Activated naive CD4-positive, alpha-beta T cell treated with anti-CD3 and anti-CD28 coated beads for 36 hours (primary cell): ENCODE measurements at regions not wholly inside any gene's neighbourhood (a gene's known extent, or its start where the extent isn't known, plus 50 kb on each side); places are given as distances from the start of the nearest gene placed in this dataset.

Source experiments
- CTCF ChIA-PET: fragments of 350-600 bp; sonication (Branson Sonifier 250); formaldehyde crosslinking; loops from one replicate; lab custom pipeline; 2021; ENCODE audit warnings: antibody characterized with exemption; lab: Charles Lee
- DNase-seq: peaks from one replicate; pipeline ENCODE4 v3.0.0-alpha.2; 2020
- H3K27ac Mint-ChIP-seq: one replicate; pipeline ENCODE4 v1.8.0; 2021; ENCODE audit warnings: mild to moderate bottlenecking, mixed read lengths
- H3K27me3 Mint-ChIP-seq: one replicate; pipeline ENCODE4 v1.8.0; 2021; ENCODE audit warnings: low read depth, mixed read lengths
- H3K36me3 Mint-ChIP-seq: one replicate; pipeline ENCODE4 v1.8.0; 2021; ENCODE audit warnings: low read depth, mixed read lengths
- H3K4me1 Mint-ChIP-seq: one replicate; pipeline ENCODE4 v1.8.0; 2021; ENCODE audit warnings: low read depth, mixed read lengths
- H3K4me3 Mint-ChIP-seq: one replicate; pipeline ENCODE4 v1.8.0; 2021; ENCODE audit warnings: mild to moderate bottlenecking, moderate library complexity, mixed read lengths
- H3K9me3 Mint-ChIP-seq: one replicate; pipeline ENCODE4 v1.8.0; 2021; ENCODE audit warnings: mixed read lengths
- intact Hi-C: fragments of 100-400 bp; cut with micrococcal nuclease; formaldehyde crosslinking; loops from one replicate; pipeline ENCODE4 v1.15.1; 2023

DNA sequence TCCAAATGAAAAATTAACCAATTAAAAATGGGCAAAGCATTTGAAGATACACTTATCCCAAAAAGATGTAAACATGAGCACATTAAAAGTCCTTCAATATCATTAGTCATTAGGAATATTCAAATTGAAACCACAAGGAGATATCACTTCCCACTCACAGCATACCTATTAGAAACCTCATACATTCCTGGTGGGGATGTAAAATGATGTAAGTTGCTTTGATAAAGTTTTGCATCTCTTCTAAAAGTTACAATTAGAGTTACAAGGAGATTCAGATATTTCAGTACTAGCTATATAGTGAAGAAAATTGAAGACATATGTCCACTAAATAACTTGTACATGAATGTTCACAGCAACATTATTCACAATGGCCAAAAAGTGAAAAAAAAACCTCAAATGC, 1109.3 kb upstream of the LCORL start:
- CTCF ChIA-PET = no interaction called here
- H3K27ac Mint-ChIP-seq = no peak overlapping the region
- no peaks in the 10 kb centered on the region for H3K27me3 Mint-ChIP-seq
- no peaks in the 10 kb centered on the region for H3K36me3 Mint-ChIP-seq
- no peaks in the 10 kb centered on the region for H3K4me1 Mint-ChIP-seq
- DNase-seq = no peak
- H3K9me3 Mint-ChIP-seq = peaks cover 2% of the 10 kb centered on the region
- intact Hi-C loops = no loop called here
- no peak overlapping the region for H3K4me3 Mint-ChIP-seq

DNA sequence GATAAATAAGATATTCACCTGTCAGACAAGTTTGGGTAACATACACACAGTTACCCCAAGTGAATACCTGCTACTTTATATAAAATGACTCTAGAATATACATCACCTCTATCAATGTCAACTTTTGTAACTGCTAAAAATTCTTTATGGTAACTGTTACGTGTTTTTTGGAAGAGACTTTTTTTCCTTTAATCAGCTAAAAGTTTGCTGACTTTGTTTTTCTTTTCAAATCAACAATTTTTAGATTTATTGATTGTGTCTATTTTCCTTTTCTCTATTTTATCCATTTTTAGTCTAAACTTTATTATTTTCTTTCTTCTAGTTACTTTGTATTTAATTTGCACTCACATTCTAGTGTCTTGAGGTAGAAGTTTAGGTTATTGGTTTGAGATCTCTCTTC, 1106.6 kb upstream of the LCORL start:
- Mint-ChIP-seq H3K36me3 (no peaks in the 10 kb centered on the region), H3K27me3 (no peaks in the 10 kb centered on the region), H3K9me3 (peaks cover 4% of the 10 kb centered on the region), H3K27ac (no peak overlapping the region), H3K4me1 (no peaks in the 10 kb centered on the region), H3K4me3 (no peak overlapping the region)
- no peak for DNase-seq
- intact Hi-C loops = no loop called here
- CTCF ChIA-PET = no interaction called here

DNA sequence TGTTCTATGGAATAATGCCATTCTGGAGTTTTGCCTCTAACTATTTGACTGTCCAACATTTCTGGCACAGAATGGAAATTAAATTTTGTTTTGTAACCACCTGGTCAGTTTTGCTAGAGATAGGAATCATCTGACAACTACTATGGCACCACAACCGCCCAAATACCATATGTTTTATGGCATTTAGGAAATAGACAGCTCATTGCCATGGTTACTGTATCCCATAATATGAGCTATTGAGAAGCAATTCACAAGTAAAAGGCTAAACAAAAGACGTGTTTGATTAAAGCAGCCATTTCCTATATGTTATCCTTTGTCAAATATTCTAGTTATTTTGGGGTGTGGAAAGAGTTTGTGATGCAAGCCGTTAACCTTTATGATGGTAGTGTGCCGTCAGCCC, 1105.3 kb upstream of the LCORL start:
- H3K27ac Mint-ChIP-seq = no peak overlapping the region
- no peaks in the 10 kb centered on the region for H3K27me3 Mint-ChIP-seq
- H3K9me3 Mint-ChIP-seq = peaks cover 2% of the 10 kb centered on the region
- H3K4me3 Mint-ChIP-seq = no peak overlapping the region
- CTCF ChIA-PET = no interaction called here
- no peak for DNase-seq
- no peaks in the 10 kb centered on the region for H3K36me3 Mint-ChIP-seq
- intact Hi-C loops = no loop called here
- H3K4me1 Mint-ChIP-seq = no peaks in the 10 kb centered on the region

DNA sequence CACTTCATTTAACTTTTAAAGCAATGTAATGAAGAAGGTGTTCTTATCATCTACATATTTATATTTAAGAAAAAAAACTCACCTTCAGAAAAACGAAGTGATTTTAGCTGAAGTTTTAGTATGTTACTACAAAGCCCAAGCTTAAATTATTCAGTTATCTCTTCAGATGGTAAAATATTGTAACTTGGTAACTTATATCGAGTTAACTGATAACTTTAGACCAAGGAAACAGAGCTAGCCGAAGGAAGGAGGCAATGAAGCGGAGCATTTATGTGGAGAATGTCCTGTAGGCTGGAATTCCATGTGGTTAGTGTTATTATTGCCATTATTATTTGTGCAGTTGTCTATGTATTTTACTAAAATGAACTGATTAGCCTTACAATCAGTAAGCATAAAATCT, 1102.1 kb upstream of the LCORL start:
- intact Hi-C loops = no loop called here

DNA sequence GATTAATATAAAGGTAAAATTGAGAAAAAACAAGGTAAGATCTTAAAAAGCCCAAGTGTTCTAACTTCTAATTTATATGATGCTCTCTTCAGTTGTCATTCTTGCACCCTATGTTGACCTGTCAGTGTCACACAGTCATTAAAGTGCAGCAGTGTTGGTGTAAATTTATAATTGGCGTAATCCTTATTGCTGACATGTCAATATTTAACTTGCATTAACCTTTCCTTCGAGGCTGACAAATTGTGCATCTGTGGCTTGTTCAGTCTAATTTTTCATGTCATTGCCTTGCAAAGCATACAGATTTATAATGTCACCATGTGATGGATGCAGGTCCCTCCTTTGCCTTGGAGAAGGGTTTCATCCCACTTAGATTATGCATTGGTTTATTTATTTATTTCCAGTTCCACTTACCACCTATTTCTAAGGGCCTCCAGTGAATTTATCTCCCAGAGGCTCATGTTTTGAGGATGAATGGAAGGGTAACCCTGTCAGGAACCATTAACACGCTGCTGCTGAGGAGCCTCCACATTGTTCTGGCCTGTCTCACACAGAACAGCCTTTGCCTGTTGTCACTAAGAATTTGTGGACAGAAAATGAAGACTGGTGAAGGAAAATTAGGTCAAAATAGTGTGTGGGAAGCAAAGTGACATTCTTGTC, 1098.5 kb upstream of the LCORL start:
- CTCF ChIA-PET = no interaction called here
- H3K4me1 Mint-ChIP-seq = no peaks in the 10 kb centered on the region
- H3K9me3 Mint-ChIP-seq = peaks cover 5% of the 10 kb centered on the region
- intact Hi-C loops = no loop called here
- DNase-seq = no peak
- no peak overlapping the region for H3K27ac Mint-ChIP-seq
- H3K27me3 Mint-ChIP-seq = no peaks in the 10 kb centered on the region
- H3K36me3 Mint-ChIP-seq = no peaks in the 10 kb centered on the region
- H3K4me3 Mint-ChIP-seq = no peak overlapping the region

More for the DNA sequence above, 1102.1 kb upstream of the LCORL start:
- CTCF ChIA-PET = no interaction called here
- Mint-ChIP-seq H3K9me3 (peaks cover 2% of the 10 kb centered on the region), H3K27ac (no peak overlapping the region), H3K4me1 (no peaks in the 10 kb centered on the region), H3K4me3 (no peak overlapping the region), H3K36me3 (no peaks in the 10 kb centered on the region), H3K27me3 (no peaks in the 10 kb centered on the region)
- DNase-seq = no peak

DNA sequence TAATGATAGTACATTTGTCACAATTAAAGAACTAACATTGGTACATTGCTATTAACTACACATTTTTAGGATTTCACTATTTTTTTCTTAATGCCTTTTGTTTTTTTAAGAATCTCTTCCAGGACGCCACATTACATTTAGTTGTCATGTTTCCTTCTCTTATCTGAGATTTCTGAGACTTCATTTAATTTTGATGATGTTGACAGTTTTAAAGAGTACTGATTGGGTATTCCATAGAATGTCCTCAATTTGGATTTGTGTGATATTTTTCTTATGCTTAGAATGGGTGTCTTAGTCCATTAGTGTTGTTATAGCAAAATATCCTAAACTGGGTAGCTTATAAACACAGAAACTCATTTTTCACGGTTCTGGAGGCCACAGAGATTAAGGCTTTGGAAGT, 1095.5 kb upstream of the LCORL start:
- Mint-ChIP-seq H3K4me3 (no peak overlapping the region), H3K27me3 (no peaks in the 10 kb centered on the region), H3K27ac (no peak overlapping the region), H3K36me3 (no peaks in the 10 kb centered on the region), H3K9me3 (peaks cover 6% of the 10 kb centered on the region), H3K4me1 (no peaks in the 10 kb centered on the region)
- intact Hi-C loops = no loop called here
- CTCF ChIA-PET = no interaction called here
- DNase-seq = no peak

DNA sequence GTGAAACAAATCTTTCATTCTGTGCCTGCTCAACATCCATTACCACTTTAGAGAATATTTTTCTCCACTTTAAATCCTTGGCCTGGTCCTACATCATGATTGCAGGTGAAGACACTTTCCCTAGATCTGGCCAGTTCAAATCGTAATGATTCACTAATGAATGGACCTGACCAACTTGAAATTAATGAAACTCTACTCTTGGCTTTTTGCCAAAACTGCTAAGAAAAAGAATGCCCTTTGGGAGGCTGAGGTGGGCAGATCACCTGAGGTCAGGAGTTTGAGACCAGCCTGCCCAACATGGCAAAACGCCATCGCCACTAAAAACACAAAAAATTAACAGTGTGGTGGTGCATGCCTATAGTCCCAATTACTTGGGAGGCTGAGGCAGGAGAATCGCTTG, 1082.6 kb upstream of the LCORL start:
- intact Hi-C loops = no loop called here
- DNase-seq = no peak

DNA sequence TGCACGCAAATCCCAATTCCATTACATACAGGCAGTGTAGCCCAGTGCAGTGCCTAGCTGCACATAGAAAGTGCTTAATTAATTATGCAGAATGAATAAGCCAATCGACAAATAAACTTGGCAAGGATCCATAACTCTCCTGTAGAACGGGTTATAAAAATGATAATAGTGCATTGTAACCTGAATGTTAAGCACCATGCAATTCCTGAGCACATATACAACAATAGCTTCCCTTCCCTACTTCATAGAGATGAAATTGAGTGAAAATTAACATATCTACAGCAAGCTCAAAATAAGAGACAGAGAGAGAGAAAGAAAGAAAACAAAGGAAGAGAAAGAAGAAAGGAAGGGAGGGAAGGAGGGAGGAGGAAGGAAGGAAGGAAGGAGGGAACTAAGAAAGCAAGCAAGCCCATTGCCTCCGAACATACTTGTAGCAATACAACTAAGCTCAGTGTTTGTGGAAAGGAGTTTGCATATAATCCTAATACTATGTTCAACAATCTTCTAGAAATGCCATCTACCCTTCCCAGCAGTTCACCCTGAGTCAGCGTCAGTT, 1074.0 kb upstream of the LCORL start:
- Mint-ChIP-seq H3K27me3 (no peaks in the 10 kb centered on the region), H3K4me1 (no peaks in the 10 kb centered on the region), H3K36me3 (no peaks in the 10 kb centered on the region), H3K9me3 (peaks cover 13% of the 10 kb centered on the region), H3K4me3 (no peak overlapping the region), H3K27ac (no peak overlapping the region)
- intact Hi-C loops = no loop called here
- CTCF ChIA-PET = no interaction called here
- DNase-seq = no peak

More for the DNA sequence above, 1082.6 kb upstream of the LCORL start:
- Mint-ChIP-seq H3K27ac (no peak overlapping the region), H3K4me3 (no peak overlapping the region), H3K9me3 (peaks cover 10% of the 10 kb centered on the region), H3K4me1 (no peaks in the 10 kb centered on the region), H3K27me3 (no peaks in the 10 kb centered on the region), H3K36me3 (no peaks in the 10 kb centered on the region)
- CTCF ChIA-PET = no interaction called here

DNA sequence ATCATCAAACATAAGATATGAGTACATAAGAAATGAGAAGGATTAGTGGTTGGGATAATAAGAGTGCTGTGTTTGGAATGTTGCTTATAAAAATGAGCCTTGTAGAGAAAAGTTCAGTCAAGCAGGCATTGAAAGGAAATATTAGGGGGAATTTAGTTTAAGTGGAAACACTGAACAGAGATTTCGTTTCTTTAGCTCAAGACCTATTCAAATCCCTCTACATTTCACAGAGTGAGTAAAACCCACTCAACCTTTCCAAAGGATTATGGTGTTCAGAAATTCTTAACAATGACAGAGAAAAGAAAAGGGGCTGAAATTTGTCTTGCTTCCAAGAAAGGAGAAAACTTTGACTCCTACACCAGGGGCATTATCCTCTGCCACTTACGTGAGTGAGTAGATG, 1072.4 kb upstream of the LCORL start:
- intact Hi-C loops = no loop called here
- no peak for DNase-seq
- Mint-ChIP-seq H3K27ac (no peak overlapping the region), H3K27me3 (no peaks in the 10 kb centered on the region), H3K4me1 (no peaks in the 10 kb centered on the region), H3K9me3 (peaks cover 7% of the 10 kb centered on the region), H3K36me3 (no peaks in the 10 kb centered on the region), H3K4me3 (no peak overlapping the region)
- CTCF ChIA-PET = no interaction called here

DNA sequence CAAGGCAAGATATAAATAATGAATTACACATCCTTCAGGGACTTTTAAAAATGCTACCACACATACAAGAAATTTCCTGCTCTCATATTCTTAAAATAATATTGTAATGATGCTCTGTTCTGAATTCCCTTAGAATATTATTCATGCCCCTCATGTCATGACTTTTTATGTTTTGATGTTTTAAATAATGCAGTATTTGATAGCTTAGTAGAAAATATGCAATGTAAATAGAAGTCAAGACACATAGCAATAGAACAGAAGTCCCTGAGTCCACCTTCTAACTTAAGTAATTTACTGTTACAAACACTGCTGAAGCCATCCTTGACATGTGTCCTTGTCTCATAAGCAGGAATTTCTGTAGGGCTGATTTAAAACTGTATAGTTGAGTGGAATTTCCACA, 1071.2 kb upstream of the LCORL start:
- Mint-ChIP-seq H3K36me3 (no peaks in the 10 kb centered on the region), H3K27me3 (no peaks in the 10 kb centered on the region), H3K27ac (no peak overlapping the region), H3K4me3 (no peak overlapping the region), H3K9me3 (peaks cover 8% of the 10 kb centered on the region), H3K4me1 (no peaks in the 10 kb centered on the region)
- CTCF ChIA-PET = no interaction called here
- intact Hi-C loops = no loop called here
- DNase-seq = no peak

DNA sequence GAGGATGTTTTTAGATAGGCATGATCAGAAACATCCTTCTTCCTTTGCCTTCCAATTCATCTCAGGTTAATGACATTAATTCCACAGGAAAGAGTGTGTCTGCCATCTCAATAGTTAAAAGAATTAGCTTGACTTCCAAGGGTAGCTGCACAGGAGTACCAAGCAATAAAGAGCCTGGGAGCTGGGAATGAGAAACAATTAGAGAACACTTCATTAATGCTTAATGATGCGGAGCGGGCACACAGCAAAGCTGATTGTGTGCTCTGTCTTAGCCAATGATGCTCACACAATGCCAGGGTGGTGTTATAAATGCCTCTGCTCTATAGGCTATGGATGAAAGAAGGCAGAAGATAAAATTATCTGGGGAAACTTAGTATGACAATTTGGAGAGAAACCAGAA, 1052.5 kb upstream of the LCORL start:
- CTCF ChIA-PET = no interaction called here
- Mint-ChIP-seq H3K4me3 (no peak overlapping the region), H3K9me3 (peaks cover 9% of the 10 kb centered on the region), H3K4me1 (no peaks in the 10 kb centered on the region), H3K36me3 (no peaks in the 10 kb centered on the region), H3K27ac (no peak overlapping the region), H3K27me3 (no peaks in the 10 kb centered on the region)
- intact Hi-C loops = no loop called here
- no peak for DNase-seq

DNA sequence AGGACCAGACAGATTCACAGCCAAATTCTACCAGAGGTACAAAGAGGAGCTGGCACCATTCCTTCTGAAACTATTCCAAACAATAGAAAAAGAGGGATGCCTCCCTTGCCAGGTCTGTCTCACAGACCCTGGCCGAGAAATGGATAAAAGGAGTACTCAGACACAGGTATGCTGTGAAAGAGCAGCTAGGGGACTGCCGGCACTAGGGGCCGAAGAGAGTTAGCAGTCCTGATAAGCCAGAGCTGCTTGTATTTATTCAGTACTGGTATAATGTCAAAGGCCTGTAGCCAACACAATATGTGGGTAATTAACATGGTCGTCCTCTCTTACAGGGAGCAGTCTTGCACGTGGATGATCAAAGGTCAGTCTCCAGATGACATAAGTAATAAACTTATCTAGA, 1042.1 kb upstream of the LCORL start:
- Mint-ChIP-seq H3K36me3 (no peaks in the 10 kb centered on the region), H3K27ac (no peak overlapping the region), H3K27me3 (no peaks in the 10 kb centered on the region), H3K9me3 (peaks cover 33% of the 10 kb centered on the region), H3K4me3 (no peak overlapping the region), H3K4me1 (no peaks in the 10 kb centered on the region)
- intact Hi-C loops = no loop called here
- DNase-seq = no peak
- CTCF ChIA-PET = no interaction called here

DNA sequence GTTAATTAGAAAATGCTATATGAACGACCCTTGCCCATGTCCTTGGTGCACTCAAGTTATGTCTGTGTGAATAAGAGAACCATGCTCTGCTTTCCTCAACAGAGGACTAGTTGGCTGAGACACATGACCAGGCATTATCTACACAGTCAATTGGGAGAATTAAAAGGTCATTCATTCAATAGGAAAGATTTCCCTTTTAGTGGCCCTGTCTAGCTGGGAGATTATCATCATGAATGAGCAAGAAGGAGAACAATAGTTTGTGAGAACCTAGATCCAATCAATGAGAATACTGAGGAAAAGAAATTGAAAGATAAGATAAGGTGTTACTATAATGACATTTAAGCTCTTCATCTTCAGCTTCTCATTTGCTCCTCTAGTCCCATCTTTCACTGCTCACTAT, 1033.4 kb upstream of the LCORL start:
- H3K27ac Mint-ChIP-seq = no peak overlapping the region
- H3K27me3 Mint-ChIP-seq = no peaks in the 10 kb centered on the region
- H3K4me3 Mint-ChIP-seq = no peak overlapping the region
- no peaks in the 10 kb centered on the region for H3K4me1 Mint-ChIP-seq
- no peak for DNase-seq
- CTCF ChIA-PET = no interaction called here
- H3K36me3 Mint-ChIP-seq = no peaks in the 10 kb centered on the region
- intact Hi-C loops = no loop called here
- H3K9me3 Mint-ChIP-seq = peaks cover 7% of the 10 kb centered on the region
